WTC11 (cell line): ENCODE measurements at regions not wholly inside any gene's neighbourhood (a gene's known extent, or its start where the extent isn't known, plus 50 kb on each side); places are given as distances from the start of the nearest gene placed in this dataset.

ENCODE experiments used
- ATAC-seq: fragments of 200-7000 bp; cut with Tn5 transposase; 2 replicates; pipeline ENCODE4 v1.10.0; 2021; ENCODE audit warnings: mild to moderate bottlenecking, moderate library complexity
- CTCF ChIA-PET: fragments of 300-600 bp; sonication (Branson Sonifier 250); formaldehyde crosslinking; loops from one replicate; lab custom pipeline; 2021; ENCODE audit warnings: antibody characterized with exemption; lab: Charles Lee
- POLR2A ChIA-PET: fragments of 350-600 bp; sonication (Branson Sonifier 250); formaldehyde crosslinking; loops from one replicate; lab custom pipeline; 2021; ENCODE audit warnings: antibody characterized with exemption; lab: Charles Lee
- DNase-seq: peaks from one replicate; pipeline ENCODE4 v3.0.0; 2021; ENCODE audit warnings: low spot score
- H3K27ac Mint-ChIP-seq: 2 replicates; pipeline ENCODE4 v1.8.0; 2021; ENCODE audit warnings: mixed read lengths
- H3K27me3 Mint-ChIP-seq: 2 replicates; pipeline ENCODE4 v1.8.0; 2021; ENCODE audit warnings: low read depth, mild to moderate bottlenecking, moderate library complexity, mixed read lengths
- H3K36me3 Mint-ChIP-seq: 2 replicates; pipeline ENCODE4 v1.8.0; 2021; ENCODE audit warnings: mixed read lengths
- H3K4me1 Mint-ChIP-seq: 2 replicates; pipeline ENCODE4 v1.8.0; 2022; ENCODE audit warnings: mixed read lengths
- H3K4me3 Mint-ChIP-seq: 2 replicates; pipeline ENCODE4 v1.8.0; 2021; ENCODE audit warnings: mild to moderate bottlenecking, moderate library complexity, mixed read lengths
- H3K9me3 Mint-ChIP-seq: 2 replicates; pipeline ENCODE4 v1.8.0; 2021; ENCODE audit warnings: mixed read lengths
- E2F1 ChIP-seq: sonication (generic); formaldehyde crosslinking; IDR thresholded peaks from 2 replicates; pipeline ENCODE4 v1.8.0; 2022; ENCODE audit warnings: mild to moderate bottlenecking, missing genetic modification reagents
- JUN ChIP-seq: sonication (generic); formaldehyde crosslinking; IDR thresholded peaks from 2 replicates; pipeline ENCODE4 v1.8.0; 2023; ENCODE audit warnings: mild to moderate bottlenecking, missing genetic modification reagents
- SMAD4 ChIP-seq: sonication (generic); formaldehyde crosslinking; IDR thresholded peaks from 2 replicates; pipeline ENCODE4 v1.8.0; 2022; ENCODE audit warnings: mild to moderate bottlenecking, missing genetic modification reagents
- STAT6 ChIP-seq: sonication (generic); formaldehyde crosslinking; conservative IDR thresholded peaks from 2 replicates; pipeline ENCODE4 v1.8.1; 2023; ENCODE audit warnings: mild to moderate bottlenecking, low read depth, missing genetic modification reagents, moderate library complexity
- TF ChIP-seq, protein P1 (sequence below): sonication (generic); formaldehyde crosslinking; conservative IDR thresholded peaks from 2 replicates; pipeline ENCODE4 v1.8.1; 2022; ENCODE audit warnings: mild to moderate bottlenecking, missing genetic modification reagents

DNA sequence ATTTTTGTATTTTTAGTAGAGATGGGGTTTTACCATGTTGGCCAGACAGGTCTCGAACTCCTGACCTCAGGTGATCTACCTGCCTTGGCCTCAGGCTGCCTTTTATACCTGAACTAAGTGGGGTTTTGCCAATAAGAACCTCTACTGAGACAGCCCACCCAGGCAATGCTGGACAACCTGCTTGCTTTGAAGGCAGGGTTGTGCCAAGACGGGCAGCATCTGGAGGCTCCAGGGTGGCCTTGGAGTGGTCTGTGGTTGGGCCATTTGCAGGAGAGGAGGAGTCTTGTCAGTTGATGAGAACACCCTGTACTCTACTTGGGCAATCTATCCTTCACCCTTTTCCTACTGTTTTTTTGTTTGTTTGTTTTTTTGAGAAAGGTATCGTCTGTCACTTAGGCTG lies 75.3 kb upstream of the ZNF735 start:
- H3K9me3 Mint-ChIP-seq, result peaks cover 74% of the 10 kb centered on the region

More for the DNA sequence above, 75.3 kb upstream of the ZNF735 start:
- peaks cover 72% of the 10 kb centered on the region for H3K36me3 Mint-ChIP-seq
- ChIA-PET CTCF (no interaction called here), POLR2A (no interaction called here)
- H3K4me1 Mint-ChIP-seq, result no peaks in the 10 kb centered on the region
- peaks cover 24% of the 10 kb centered on the region for H3K27me3 Mint-ChIP-seq
- DNase-seq, result no peak
- ATAC-seq, result no peak
- TF ChIP-seq STAT6 (no peak), JUN (CRISPR knock-in tag) (no peak), E2F1 (CRISPR knock-in tag) (no peak), SMAD4 (CRISPR knock-in tag) (no peak)
- TF ChIP-seq, protein P1, sequence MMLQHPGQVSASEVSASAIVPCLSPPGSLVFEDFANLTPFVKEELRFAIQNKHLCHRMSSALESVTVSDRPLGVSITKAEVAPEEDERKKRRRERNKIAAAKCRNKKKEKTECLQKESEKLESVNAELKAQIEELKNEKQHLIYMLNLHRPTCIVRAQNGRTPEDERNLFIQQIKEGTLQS (CRISPR knock-in tag), result no peak
- H3K27ac Mint-ChIP-seq, result no peak overlapping the region
- H3K4me3 Mint-ChIP-seq, result no peak overlapping the region
